ENCODE measurements at regions not wholly inside any gene's neighbourhood (a gene's known extent, or its start where the extent isn't known, plus 50 kb on each side); places are given as distances from the start of the nearest gene placed in this dataset.
"Not testable (repeated sequence)": the region's sequence is repeated elsewhere in the genome, so short reads cannot be mapped to it uniquely, and the experiment has no call there.

- Histone ChIP-seq H3K9me3 (ENCODE audit: low read depth) (no peaks in the 10 kb centered on the region), H3K36me3 (no peaks in the 10 kb centered on the region)
Observed at GRCh38 chr10:37015498-37015897, 109.9 kb upstream of the ANKRD30A start.

GRCh38 chr10:37010741-37011140, 114.7 kb upstream of the ANKRD30A start:
- Histone ChIP-seq H3K4me3 (no peak overlapping the region), H3K27ac (no peak overlapping the region), H3K9me3 (ENCODE audit: low read depth) (no peaks in the 10 kb centered on the region), H3K36me3 (no peaks in the 10 kb centered on the region), H3K27me3 (no peaks in the 10 kb centered on the region), H3K4me1 (ENCODE audit: low read depth) (no peaks in the 10 kb centered on the region)
- no peak for DNase-seq (ENCODE audit: low read depth in 1 of 2, low spot score in 1 of 2)
- TF ChIP-seq CTCF (IDR thresholded peaks at IDR 0.05; ENCODE audit: low read depth, low read length) = no peak

More at GRCh38 chr10:37015498-37015897, 109.9 kb upstream of the ANKRD30A start:
- no peaks in the 10 kb centered on the region for H3K4me1 ChIP-seq (ENCODE audit: low read depth)
- no peak overlapping the region for H3K27ac ChIP-seq
- H3K4me3 ChIP-seq = no peak overlapping the region
- no peaks in the 10 kb centered on the region for H3K27me3 ChIP-seq
- no peak for DNase-seq (ENCODE audit: low read depth in 1 of 2, low spot score in 1 of 2)
- TF ChIP-seq CTCF (IDR thresholded peaks at IDR 0.05; ENCODE audit: low read depth, low read length) = no peak

- H3K27ac ChIP-seq; H3K4me1 ChIP-seq (ENCODE audit: low read depth); H3K4me3 ChIP-seq; H3K27me3 ChIP-seq; H3K9me3 ChIP-seq (ENCODE audit: low read depth); H3K36me3 ChIP-seq; DNase-seq (ENCODE audit: low read depth in 1 of 2, low spot score in 1 of 2): not testable (repeated sequence)
Observed at GRCh38 chr10:37008276-37008675, 117.1 kb upstream of the ANKRD30A start.

- no peak for TF ChIP-seq CTCF (IDR thresholded peaks at IDR 0.05; ENCODE audit: low read depth, low read length)
- no peaks in the 10 kb centered on the region for H3K9me3 ChIP-seq (ENCODE audit: low read depth)
- H3K27ac ChIP-seq = no peak overlapping the region
Observed at GRCh38 chr10:37003126-37003525, 122.3 kb upstream of the ANKRD30A start.

GRCh38 chr10:36995806-36996205, 129.6 kb upstream of the ANKRD30A start:
- not testable (repeated sequence) for H3K27me3 ChIP-seq; DNase-seq (ENCODE audit: low read depth in 1 of 2, low spot score in 1 of 2); H3K4me3 ChIP-seq; H3K9me3 ChIP-seq (ENCODE audit: low read depth); H3K36me3 ChIP-seq; H3K4me1 ChIP-seq (ENCODE audit: low read depth); H3K27ac ChIP-seq

More at GRCh38 chr10:37003126-37003525, 122.3 kb upstream of the ANKRD30A start:
- no peak for DNase-seq (ENCODE audit: low read depth in 1 of 2, low spot score in 1 of 2)
- no peaks in the 10 kb centered on the region for H3K27me3 ChIP-seq
- H3K36me3 ChIP-seq = no peaks in the 10 kb centered on the region
- no peaks in the 10 kb centered on the region for H3K4me1 ChIP-seq (ENCODE audit: low read depth)
- no peak overlapping the region for H3K4me3 ChIP-seq

GRCh38 chr10:36994886-36995285, 130.5 kb upstream of the ANKRD30A start:
- no peaks in the 10 kb centered on the region for H3K9me3 ChIP-seq (ENCODE audit: low read depth)

More at GRCh38 chr10:36994886-36995285, 130.5 kb upstream of the ANKRD30A start:
- TF ChIP-seq CTCF (IDR thresholded peaks at IDR 0.05; ENCODE audit: low read depth, low read length) = no peak
- H3K36me3 ChIP-seq = no peaks in the 10 kb centered on the region
- no peaks in the 10 kb centered on the region for H3K4me1 ChIP-seq (ENCODE audit: low read depth)
- no peak for DNase-seq (ENCODE audit: low read depth in 1 of 2, low spot score in 1 of 2)
- H3K4me3 ChIP-seq = no peak overlapping the region
- no peak overlapping the region for H3K27ac ChIP-seq
- no peaks in the 10 kb centered on the region for H3K27me3 ChIP-seq
